AG04449 (cell line): ENCODE measurements at regions not wholly inside any gene's neighbourhood (a gene's known extent, or its start where the extent isn't known, plus 50 kb on each side); places are given as distances from the start of the nearest gene placed in this dataset.
A peak's percentile ranks its signal among the peaks of the same experiment; 100 is the strongest.

Experiments
- CTCF ChIA-PET: fragments of 350-600 bp; formaldehyde crosslinking; extraction: SDS; loops from one replicate; lab custom pipeline; 2021; ENCODE audit warnings: antibody characterized with exemption; lab: Yijun Ruan, JAX
- POLR2A ChIA-PET: fragments of 400-600, 350-600 bp; formaldehyde crosslinking; extraction: SDS; loops from one replicate; lab custom pipeline; 2020; ENCODE audit warnings: antibody characterized with exemption, inconsistent platforms; lab: Yijun Ruan, JAX
- DNase-seq: peaks from one replicate; pipeline ENCODE4 v3.0.0-alpha.2; 2010; ENCODE audit warnings: low read depth, low spot score
- H3K4me3 ChIP-seq: 2 replicates; pipeline ENCODE4 v1.5.1; 2011; ENCODE audit warnings: low read depth, mild to moderate bottlenecking, control low read depth, low read length
- TF ChIP-seq, protein P1 (sequence below): IDR thresholded peaks from one replicate; pipeline ENCODE4 v1.5.1; 2011; ENCODE audit warnings: mild to moderate bottlenecking, moderate library complexity, low read length, control low read depth, inconsistent platforms; ENCODE audit not compliant: insufficient read depth; ENCODE audit errors: missing control alignments

- POLR2A ChIA-PET = no interaction called here
- no peak for DNase-seq
Observed at GRCh38 chr2:105545730-105546627, 147.1 kb upstream of the FHL2 start.

GRCh38 chr2:105544591-105545377 lies 145.9 kb upstream of the FHL2 start:
- TF ChIP-seq, protein P1, sequence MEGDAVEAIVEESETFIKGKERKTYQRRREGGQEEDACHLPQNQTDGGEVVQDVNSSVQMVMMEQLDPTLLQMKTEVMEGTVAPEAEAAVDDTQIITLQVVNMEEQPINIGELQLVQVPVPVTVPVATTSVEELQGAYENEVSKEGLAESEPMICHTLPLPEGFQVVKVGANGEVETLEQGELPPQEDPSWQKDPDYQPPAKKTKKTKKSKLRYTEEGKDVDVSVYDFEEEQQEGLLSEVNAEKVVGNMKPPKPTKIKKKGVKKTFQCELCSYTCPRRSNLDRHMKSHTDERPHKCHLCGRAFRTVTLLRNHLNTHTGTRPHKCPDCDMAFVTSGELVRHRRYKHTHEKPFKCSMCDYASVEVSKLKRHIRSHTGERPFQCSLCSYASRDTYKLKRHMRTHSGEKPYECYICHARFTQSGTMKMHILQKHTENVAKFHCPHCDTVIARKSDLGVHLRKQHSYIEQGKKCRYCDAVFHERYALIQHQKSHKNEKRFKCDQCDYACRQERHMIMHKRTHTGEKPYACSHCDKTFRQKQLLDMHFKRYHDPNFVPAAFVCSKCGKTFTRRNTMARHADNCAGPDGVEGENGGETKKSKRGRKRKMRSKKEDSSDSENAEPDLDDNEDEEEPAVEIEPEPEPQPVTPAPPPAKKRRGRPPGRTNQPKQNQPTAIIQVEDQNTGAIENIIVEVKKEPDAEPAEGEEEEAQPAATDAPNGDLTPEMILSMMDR = no peak
- ChIA-PET POLR2A (no interaction called here), CTCF (interaction anchor here (0.7 to 12.3 kb wide), 21 partner anchors 9 to 257 kb away, joined by 3 to 224 read pairs (median 4); partner anchors contain the start of gene C2orf49)
- H3K4me3 ChIP-seq = no peak overlapping the region
- DNase-seq = no peak

More at GRCh38 chr2:105545730-105546627, 147.1 kb upstream of the FHL2 start:
- no peak overlapping the region for H3K4me3 ChIP-seq
- CTCF ChIA-PET = interaction anchor here (1.0 to 12.3 kb wide), 10 partner anchors 10 to 432 kb away, joined by 3 to 224 read pairs (median 4); partner anchors contain the start of gene C2orf49
- TF ChIP-seq, protein P1 = peak; percentile 77

GRCh38 chr2:105541189-105542050 lies 142.6 kb upstream of the FHL2 start:
- no peak overlapping the region for H3K4me3 ChIP-seq
- DNase-seq = no peak
- CTCF ChIA-PET = interaction anchor here (0.7 to 12.3 kb wide), 6 partner anchors 8 to 206 kb away, joined by 3 to 224 read pairs (median 3); partner anchors contain the start of gene C2orf49
- POLR2A ChIA-PET = no interaction called here
- TF ChIP-seq, protein P1 = no peak

DNA sequence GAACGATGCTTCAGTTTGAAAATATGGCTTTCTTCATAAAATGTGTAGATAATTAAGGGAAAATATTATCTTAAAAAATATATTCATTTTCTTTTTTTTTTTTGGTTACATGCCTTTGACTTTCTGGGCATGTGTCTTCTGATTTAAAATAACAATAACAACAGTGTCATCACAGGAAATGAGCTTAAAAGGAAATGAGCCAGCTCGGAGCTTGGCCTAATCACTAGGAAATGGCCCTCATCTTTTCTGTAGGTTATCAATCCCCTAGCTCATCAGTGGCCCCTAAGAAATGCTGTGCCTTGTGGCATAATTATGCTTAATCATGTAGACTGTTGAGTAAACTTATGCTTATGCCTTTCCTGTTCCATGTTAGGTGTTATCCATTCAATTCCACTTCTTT lies 141.8 kb upstream of the FHL2 start:
- TF ChIP-seq, protein P1 = no peak
- no peak for DNase-seq
- CTCF ChIA-PET = interaction anchor here (0.8 to 12.3 kb wide), 4 partner anchors 8 to 197 kb away, joined by 3 to 224 read pairs (median 4); partner anchors contain the start of gene C2orf49
- H3K4me3 ChIP-seq = no peak overlapping the region
- POLR2A ChIA-PET = no interaction called here

DNA sequence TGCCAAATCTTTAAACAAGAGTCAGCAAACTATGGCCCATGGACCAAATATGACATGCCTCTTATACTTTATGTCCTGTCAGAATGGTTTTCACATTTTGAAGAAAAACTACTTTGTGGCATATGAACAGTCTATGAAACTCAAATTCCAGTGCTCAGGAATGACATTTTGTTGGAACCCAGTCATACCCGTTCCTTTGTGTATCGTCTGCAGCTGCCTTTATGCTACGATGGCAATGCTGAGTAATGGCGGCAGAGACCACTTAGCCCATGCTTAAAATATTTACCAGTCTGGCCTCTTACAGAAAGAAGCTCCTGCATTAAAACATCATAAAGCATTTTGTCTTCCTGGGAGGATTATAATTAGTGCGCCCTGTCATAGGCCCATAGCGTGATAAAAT lies 140.5 kb upstream of the FHL2 start:
- ChIA-PET POLR2A (no interaction called here), CTCF (interaction anchor here (0.8 to 12.3 kb wide), 6 partner anchors 9 to 1043 kb away, joined by 3 to 224 read pairs (median 5); partner anchors contain the start of gene C2orf49)
- H3K4me3 ChIP-seq = no peak overlapping the region
- no peak for DNase-seq
- TF ChIP-seq, protein P1 = no peak
